HepG2 (cell line): ENCODE measurements at regions not wholly inside any gene's neighbourhood (a gene's known extent, or its start where the extent isn't known, plus 50 kb on each side); places are given as distances from the start of the nearest gene placed in this dataset.

Experiments used
- ARHGAP35 ChIP-seq: sonication (generic); formaldehyde crosslinking; IDR thresholded peaks from 2 replicates; pipeline ENCODE4 v1.9.0; 2022; ENCODE audit warnings: mild to moderate bottlenecking, inconsistent platforms, moderate library complexity, missing genetic modification reagents, borderline replicate concordance
- BHLHE40 ChIP-seq: IDR thresholded peaks from 2 replicates; pipeline ENCODE4 v1.6.1; 2011; ENCODE audit warnings: low read length, improper control_type of control experiment
- BRF2 ChIP-seq: sonication (generic); formaldehyde crosslinking; IDR thresholded peaks from 2 replicates; pipeline ENCODE4 v1.8.1; 2022; ENCODE audit warnings: mild to moderate bottlenecking, missing genetic modification reagents
- EHMT2 ChIP-seq: fragments of 200-600 bp; sonication (generic); IDR thresholded peaks from 2 replicates; pipeline ENCODE4 v1.7.0; 2017; ENCODE audit warnings: antibody characterized with exemption, low read depth, low read length, borderline replicate concordance
- FIP1L1 ChIP-seq: fragments of 200-400 bp; formaldehyde crosslinking; IDR thresholded peaks from 2 replicates; pipeline ENCODE4 v1.6.1; 2018; ENCODE audit warnings: low read depth, mild to moderate bottlenecking, low read length, moderate library complexity, borderline replicate concordance; ENCODE audit not compliant: insufficient read depth
- HCFC1 ChIP-seq: fragments of 150-350 bp; IDR thresholded peaks from 2 replicates; pipeline ENCODE4 v1.6.1; 2014; ENCODE audit warnings: low read depth, low read length
- HMG20B ChIP-seq: conservative IDR thresholded peaks from 2 replicates; pipeline ENCODE4 v1.6.1; 2016; ENCODE audit warnings: missing genetic modification reagents, missing compliant biosample characterization
- KDM5A ChIP-seq: fragments of 200-600 bp; sonication (generic); IDR thresholded peaks from 2 replicates; pipeline ENCODE4 v1.7.0; 2018; ENCODE audit warnings: antibody characterized with exemption, mild to moderate bottlenecking, low read length, borderline replicate concordance
- MTF1 ChIP-seq: sonication (generic); formaldehyde crosslinking; IDR thresholded peaks from 2 replicates; pipeline ENCODE4 v1.5.0; 2020; ENCODE audit warnings: missing genetic modification reagents
- NFYB ChIP-seq: sonication (generic); formaldehyde crosslinking; IDR thresholded peaks from 2 replicates; pipeline ENCODE4 v1.4.0; 2020; ENCODE audit warnings: missing genetic modification reagents
- PLRG1 ChIP-seq: fragments of 450-650 bp; conservative IDR thresholded peaks from 2 replicates; pipeline ENCODE4 v1.6.1; 2016
- REXO4 ChIP-seq: sonication (generic); formaldehyde crosslinking; IDR thresholded peaks from 2 replicates; pipeline ENCODE4 v1.8.0; 2022; ENCODE audit warnings: missing genetic modification reagents, mild to moderate bottlenecking, borderline replicate concordance
- SIN3A ChIP-seq: IDR thresholded peaks from 2 replicates; pipeline ENCODE4 v1.6.1; 2011; ENCODE audit warnings: low read depth, mild to moderate bottlenecking, control low read depth, low read length, borderline replicate concordance
- THAP9 ChIP-seq: sonication (generic); formaldehyde crosslinking; IDR thresholded peaks from 2 replicates; pipeline ENCODE4; 2020; ENCODE audit warnings: missing genetic modification reagents, mild to moderate bottlenecking, borderline replicate concordance
- TMF1 ChIP-seq: sonication (generic); formaldehyde crosslinking; IDR thresholded peaks from 2 replicates; pipeline ENCODE4 v1.8.1; 2022; ENCODE audit warnings: low read depth, missing genetic modification reagents
- ZNF354B ChIP-seq: sonication (generic); formaldehyde crosslinking; IDR thresholded peaks from 2 replicates; pipeline ENCODE4 v1.8.0; 2022; ENCODE audit warnings: mild to moderate bottlenecking, missing genetic modification reagents
- ZNF430 ChIP-seq: sonication (generic); formaldehyde crosslinking; IDR thresholded peaks from 2 replicates; pipeline ENCODE4 v1.9.0; 2021; ENCODE audit warnings: mild to moderate bottlenecking, missing genetic modification reagents
- ZNF441 ChIP-seq: sonication (generic); formaldehyde crosslinking; IDR thresholded peaks from 2 replicates; pipeline ENCODE4 v1.7.0; 2021; ENCODE audit warnings: missing genetic modification reagents, borderline replicate concordance
- ZNF619 ChIP-seq: sonication (generic); formaldehyde crosslinking; IDR thresholded peaks from 2 replicates; pipeline ENCODE4 v1.4.0; 2020; ENCODE audit warnings: mild to moderate bottlenecking, missing genetic modification reagents
- TF ChIP-seq, protein P1 (sequence below): IDR thresholded peaks from 2 replicates; pipeline ENCODE4 v1.6.1; 2012; ENCODE audit warnings: low read length, improper control_type of control experiment
- TF ChIP-seq, protein P2 (sequence below): sonication (generic); formaldehyde crosslinking; IDR thresholded peaks from 2 replicates; pipeline ENCODE4 v1.4.0; 2020; ENCODE audit warnings: mild to moderate bottlenecking, missing genetic modification reagents, borderline replicate concordance

DNA sequence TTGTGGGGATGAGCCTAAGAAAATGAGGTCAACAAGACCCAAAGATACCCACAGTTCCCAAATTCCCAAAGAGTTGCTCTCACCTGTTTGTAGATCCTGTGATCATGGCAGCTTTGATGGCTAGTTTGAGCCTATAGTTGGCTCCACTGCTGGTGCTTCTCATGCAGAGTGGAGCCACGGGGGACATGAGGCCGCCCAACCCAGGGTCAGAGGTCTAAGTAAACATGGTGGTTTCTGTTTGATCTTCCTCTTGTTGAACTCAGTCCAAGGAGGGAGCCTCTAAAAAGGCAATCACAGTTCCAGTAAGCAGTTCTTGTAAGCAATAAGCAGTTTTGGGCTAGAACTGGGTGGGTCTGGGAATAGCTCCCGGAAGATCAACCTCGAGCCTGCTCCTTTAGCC, 125.6 kb upstream of the DHRS4 start (continued):
- TF ChIP-seq, protein P1, sequence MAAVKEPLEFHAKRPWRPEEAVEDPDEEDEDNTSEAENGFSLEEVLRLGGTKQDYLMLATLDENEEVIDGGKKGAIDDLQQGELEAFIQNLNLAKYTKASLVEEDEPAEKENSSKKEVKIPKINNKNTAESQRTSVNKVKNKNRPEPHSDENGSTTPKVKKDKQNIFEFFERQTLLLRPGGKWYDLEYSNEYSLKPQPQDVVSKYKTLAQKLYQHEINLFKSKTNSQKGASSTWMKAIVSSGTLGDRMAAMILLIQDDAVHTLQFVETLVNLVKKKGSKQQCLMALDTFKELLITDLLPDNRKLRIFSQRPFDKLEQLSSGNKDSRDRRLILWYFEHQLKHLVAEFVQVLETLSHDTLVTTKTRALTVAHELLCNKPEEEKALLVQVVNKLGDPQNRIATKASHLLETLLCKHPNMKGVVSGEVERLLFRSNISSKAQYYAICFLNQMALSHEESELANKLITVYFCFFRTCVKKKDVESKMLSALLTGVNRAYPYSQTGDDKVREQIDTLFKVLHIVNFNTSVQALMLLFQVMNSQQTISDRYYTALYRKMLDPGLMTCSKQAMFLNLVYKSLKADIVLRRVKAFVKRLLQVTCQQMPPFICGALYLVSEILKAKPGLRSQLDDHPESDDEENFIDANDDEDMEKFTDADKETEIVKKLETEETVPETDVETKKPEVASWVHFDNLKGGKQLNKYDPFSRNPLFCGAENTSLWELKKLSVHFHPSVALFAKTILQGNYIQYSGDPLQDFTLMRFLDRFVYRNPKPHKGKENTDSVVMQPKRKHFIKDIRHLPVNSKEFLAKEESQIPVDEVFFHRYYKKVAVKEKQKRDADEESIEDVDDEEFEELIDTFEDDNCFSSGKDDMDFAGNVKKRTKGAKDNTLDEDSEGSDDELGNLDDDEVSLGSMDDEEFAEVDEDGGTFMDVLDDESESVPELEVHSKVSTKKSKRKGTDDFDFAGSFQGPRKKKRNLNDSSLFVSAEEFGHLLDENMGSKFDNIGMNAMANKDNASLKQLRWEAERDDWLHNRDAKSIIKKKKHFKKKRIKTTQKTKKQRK = no peak
- TF ChIP-seq EHMT2 = no peak; the same call in 1 of the 2 replicates
- no peak for TF ChIP-seq ZNF441
- no peak for TF ChIP-seq ARHGAP35
- TF ChIP-seq NFYB (CRISPR knock-in tag) = 0 out of 2 replicates have a peak, but pooled peaks have one; percentile 33
- TF ChIP-seq ZNF430 = no peak
- no peak for TF ChIP-seq PLRG1
- TF ChIP-seq BHLHE40 = no peak
- TF ChIP-seq HMG20B (CRISPR knock-in tag) = peak; percentile 33; the same call in 1 of the 2 replicates
- no peak for TF ChIP-seq TMF1
- TF ChIP-seq FIP1L1 = no peak
- TF ChIP-seq MTF1 = no peak
- TF ChIP-seq HCFC1 = no peak
- no peak for TF ChIP-seq KDM5A
- TF ChIP-seq SIN3A = no peak
- TF ChIP-seq REXO4 = no peak
- TF ChIP-seq, protein P2, sequence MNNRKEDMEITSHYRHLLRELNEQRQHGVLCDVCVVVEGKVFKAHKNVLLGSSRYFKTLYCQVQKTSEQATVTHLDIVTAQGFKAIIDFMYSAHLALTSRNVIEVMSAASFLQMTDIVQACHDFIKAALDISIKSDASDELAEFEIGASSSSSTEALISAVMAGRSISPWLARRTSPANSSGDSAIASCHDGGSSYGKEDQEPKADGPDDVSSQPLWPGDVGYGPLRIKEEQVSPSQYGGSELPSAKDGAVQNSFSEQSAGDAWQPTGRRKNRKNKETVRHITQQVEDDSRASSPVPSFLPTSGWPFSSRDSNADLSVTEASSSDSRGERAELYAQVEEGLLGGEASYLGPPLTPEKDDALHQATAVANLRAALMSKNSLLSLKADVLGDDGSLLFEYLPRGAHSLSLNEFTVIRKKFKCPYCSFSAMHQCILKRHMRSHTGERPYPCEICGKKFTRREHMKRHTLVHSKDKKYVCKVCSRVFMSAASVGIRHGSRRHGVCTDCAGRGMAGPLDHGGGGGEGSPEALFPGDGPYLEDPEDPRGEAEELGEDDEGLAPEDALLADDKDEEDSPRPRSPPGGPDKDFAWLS (CRISPR knock-in tag) = no peak
- TF ChIP-seq BRF2 (CRISPR knock-in tag) = no peak
- TF ChIP-seq ZNF619 (CRISPR knock-in tag) = no peak
- TF ChIP-seq ZNF354B (CRISPR knock-in tag) = no peak
- TF ChIP-seq THAP9 (CRISPR knock-in tag) = no peak
